DMS53 (cell line): ENCODE measurements at regions not wholly inside any gene's neighbourhood (a gene's known extent, or its start where the extent isn't known, plus 50 kb on each side); places are given as distances from the start of the nearest gene placed in this dataset.
"Not testable (repeated sequence)": the region's sequence is repeated elsewhere in the genome, so short reads cannot be mapped to it uniquely, and the experiment has no call there.

Experiments used
- DNase-seq: peaks from one replicate; lab custom pipeline; 2025; lab: John Stamatoyannopoulos, UW

DNA sequence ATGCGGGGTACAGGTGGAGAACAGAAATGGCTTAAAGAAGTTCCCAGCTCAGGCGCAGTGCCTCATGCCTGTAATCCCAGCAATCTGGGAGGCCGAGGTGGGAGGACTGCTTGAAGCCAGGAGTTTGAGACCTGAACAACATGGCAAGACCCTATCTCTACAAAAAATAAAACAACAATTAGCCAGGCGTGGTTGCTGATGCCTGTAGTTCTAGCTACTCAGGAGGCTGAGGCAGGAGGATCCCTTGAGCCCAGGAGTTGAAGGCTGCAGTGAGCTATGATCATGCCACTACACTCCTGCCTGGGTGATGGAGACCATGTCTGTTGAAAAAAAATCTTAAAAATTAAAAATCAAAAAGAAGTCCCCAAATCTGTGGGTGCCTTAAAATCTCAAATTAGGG lies 228.3 kb upstream of the WSB1 start:
- DNase-seq = no peak

GRCh38 chr17:27066315-27066714 lies 227.6 kb upstream of the WSB1 start:
- no peak for DNase-seq

DNA sequence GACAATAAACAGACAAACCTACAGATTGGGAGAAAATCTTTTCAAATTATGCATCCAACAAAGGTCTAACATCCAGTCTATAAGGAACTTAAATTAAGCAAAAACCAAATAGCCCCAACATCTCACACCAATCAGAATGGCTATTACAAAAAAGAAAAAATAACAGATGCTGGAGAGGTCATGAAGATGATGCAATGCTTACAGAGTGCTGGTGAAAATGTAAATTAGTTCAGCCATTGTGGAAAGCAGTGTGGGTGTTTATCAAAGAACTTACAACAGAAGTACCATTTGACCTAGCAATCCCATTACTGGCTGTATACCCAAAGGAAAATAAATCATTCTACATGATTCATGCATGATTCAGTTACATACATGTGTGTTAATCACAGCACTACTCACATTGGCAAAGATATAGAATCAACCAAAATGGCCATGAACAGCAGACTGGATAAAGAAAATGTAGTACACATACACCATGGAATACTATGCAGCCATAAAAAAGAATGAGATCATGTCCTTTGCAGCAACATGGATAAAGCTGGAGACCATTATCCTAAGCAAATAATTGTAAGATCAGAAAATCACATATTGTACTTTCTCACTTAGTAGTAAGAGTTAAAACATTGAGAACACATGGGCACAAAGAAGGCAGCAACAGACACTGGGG lies 223.9 kb upstream of the WSB1 start:
- DNase-seq = no peak

DNA sequence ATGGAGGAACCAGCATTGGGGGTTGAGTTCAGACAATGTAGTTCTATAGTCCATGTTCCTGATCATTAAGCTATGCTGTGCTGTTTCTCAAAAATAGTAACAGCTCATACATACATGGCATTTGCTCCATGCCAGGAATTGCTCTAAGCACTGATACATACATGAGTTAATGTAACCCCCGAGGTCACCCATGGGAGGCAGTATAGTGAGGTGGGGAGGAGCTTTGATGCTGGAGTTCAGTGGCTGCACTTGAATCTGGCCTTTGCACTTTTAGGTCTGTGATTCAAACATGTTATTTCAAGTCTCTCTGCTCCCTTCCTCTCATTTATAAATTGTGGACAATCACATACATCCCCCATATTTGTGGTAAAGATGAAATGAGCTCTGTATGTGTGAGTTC lies 223.1 kb upstream of the WSB1 start:
- DNase-seq = no peak

DNA sequence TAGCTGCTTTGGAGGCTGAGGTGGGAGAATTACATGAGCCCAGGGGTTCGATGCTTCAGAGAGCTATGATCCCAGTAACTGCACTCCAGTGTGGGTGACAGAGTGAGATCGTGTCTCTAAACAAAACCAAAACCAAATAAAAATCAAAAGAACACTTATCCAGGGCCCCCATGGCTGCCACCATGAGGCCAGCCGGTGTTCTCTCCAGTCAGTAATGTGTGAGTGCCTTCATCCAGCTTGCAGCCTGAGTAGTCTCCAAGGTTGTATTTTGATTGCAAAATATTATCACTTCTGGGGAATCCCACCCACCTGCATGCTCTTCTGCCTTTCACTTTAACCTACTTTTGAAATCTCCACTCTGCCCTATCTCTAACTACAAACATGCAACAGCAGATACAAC lies 221.0 kb upstream of the WSB1 start:
- no peak for DNase-seq

DNA sequence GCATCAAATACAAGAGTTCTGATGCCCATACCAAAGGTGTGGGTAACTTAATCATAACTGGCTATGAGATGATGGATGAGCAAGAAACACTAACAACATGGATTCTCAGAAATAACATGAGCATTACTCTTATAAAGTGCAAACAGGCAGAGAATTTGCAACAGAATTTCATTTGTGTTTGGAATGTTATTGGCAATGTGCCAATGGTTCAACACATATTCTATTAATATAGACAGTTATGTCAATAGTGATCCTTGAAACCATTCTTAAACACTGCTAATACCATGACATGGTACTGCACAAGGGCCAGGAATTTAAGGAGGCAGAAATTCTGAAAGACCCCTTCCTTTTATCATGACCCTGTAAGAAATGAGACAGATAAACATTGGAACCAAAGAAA lies 217.1 kb upstream of the WSB1 start:
- no peak for DNase-seq

DNA sequence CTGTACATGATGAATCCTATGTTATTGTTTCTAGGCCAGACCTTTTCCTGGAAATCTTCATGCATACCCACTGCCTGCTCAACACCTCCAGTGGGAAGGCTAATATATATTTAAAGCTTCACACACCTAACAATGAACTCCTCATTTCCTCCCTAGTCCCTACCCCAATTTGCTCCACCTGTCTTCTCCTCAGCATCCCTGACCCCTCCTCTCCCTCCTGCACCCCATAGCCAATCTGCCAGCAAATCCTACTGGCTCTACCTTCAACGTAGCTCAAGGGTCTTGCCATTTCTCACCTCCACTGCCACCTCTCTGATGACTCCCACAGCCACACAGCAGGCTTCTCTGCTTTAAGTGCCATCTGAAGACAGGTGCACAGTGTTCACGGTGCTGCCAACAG lies 215.6 kb upstream of the WSB1 start:
- DNase-seq = no peak

DNA sequence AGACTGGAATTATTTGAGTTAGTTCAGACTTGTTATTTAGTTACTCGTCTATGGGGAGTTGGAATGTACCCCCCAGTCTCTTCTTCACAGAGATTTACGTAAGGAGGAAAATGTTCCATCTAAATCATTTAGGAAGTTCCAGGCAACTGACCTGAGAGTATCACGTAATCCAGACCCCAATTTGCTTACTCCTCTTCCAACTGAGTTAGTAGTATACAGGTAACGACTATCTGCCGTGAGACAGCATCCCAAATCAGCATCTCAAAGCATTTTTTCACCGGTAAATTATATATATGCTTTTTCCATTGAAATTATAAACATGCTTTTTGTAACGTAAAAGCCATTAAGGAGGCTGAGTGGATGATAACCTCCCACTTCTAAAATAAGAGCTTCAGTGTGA lies 214.3 kb upstream of the WSB1 start:
- no peak for DNase-seq

DNA sequence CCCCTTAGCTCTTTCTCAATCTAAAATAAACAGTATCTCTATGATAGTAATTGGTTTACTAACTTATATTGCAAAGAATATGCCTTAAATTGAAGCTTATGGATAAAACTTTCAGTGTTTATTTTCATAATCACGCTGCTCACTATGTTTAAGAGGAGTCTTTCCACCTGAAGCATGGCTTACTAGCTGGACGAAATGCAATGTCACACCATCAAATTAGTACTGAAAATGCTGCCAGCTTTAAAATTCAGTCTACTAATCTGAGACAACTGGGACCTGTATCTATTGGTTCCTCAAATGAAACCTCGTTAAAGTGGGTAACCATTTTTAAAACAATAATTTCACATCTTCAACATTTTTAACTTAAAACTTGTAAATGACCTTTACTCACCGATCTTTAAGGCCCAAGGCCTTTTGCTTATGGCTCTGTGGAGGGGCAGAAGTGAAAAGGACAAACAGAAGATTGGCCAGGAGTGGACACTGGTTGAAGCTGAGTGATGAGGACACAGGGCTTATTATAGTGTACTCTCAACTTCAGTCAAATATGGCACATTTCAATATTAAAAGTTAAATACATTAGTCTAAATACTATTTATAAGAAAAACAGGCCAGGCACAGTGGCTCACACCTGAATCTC lies 212.8 kb upstream of the WSB1 start:
- DNase-seq = no peak

DNA sequence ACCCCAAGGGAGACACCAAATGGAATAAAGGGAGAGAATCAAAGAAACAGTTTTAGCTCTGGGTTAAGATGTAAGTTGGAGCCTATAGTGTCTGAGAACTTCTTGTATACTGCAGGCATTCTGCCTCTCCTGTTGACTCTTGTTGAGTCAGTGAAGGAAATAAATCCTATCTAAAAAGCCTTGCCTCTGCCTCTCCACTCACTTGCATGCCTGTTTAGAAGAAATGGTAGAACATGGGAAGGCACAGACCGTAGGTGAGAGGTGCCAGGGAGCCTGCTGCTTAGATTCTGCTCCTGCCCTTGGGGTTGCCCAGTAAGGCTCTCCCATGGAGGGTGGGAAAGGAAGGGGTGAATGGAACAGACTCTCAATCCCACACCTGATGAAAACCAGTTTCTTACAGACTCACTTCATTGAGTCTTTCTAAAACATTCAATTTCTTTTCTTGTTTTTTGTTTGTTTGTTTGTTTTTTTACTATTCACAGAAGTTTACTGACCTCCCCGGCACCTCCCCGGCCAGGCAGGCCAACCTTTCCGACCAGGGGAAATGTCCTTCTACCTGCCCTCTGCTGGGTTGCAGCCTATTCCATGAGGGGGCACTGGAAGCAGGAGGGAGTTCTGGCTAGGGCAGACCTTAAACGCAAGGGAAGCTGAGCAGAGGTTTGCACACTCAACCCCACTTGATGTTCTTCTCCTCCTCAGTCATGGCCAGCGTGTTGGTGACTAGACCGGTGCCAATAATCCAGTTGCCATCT lies 211.7 kb upstream of the WSB1 start:
- no peak for DNase-seq

- DNase-seq = no peak
Observed at GRCh38 chr17:27082775-27083154, 211.1 kb upstream of the WSB1 start.

DNA sequence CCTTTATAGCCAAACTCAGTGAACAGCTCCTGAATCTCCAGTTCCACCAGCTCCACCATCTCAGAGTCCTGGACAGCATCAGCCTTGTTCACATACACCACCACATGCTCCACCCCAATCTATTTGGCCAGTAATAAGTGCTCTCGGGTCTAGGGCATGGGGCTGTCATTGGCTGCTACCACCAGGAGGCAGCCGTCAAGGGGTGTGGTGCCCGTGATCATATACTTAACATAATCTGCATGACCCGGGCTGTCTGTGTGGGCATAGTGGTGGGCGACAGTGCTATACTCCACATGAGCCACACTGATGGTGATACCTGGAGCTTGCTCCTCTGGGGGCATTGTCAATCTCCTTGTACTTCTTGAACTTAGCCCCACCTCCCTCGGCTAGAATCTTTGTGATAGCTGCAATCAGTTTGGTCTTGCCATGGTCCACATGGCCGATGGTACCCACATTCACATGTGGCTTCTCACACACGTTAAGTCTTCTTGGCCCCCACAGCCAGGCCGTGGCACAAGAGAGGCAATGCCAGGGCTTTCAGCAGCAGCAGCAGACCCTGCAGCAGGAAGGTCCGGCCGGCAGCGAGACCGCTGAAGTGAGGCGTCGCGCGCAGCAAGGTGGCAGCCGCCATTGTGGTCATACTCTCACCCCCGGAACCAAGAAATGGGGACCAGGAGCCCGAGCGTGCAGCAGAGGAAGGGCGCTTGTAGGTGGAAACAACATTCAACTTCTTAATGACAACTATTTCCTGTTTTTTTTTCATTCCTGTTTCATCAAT lies 210.3 kb upstream of the WSB1 start:
- no peak for DNase-seq

DNA sequence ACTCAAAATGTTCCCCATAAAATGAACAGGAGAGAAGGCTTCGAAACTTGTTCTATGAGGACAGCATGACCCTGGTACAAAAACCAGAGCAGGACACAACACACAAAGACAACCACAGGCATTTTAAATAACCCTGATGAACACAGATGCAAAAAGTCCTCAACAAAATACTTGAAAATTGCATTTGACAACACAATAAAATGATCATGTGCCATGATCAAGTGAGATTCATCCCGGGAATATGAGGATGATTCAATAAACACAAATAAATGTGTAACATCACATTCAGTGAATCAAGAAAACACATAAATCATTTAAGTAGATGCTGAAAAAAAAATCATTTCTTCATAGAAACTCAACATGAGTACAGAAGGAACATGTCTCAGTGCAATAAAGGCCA lies 208.4 kb upstream of the WSB1 start:
- no peak for DNase-seq

DNA sequence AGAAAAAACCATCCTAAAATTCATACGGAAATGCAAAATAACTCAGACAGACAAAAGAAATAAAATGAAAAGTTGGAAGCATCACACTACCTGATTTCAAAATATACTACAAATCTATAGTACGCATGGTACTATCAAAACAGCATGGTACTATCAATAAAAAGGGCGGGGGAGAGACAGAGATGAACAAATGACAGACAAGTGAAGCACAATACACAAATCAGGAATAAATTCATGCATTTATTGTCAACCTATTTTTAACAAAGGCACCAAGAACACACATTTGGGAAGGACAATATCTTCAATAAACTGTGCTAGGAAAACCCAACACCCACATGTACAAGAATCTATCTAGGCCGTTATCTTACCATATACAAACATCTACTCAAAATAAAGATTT lies 207.4 kb upstream of the WSB1 start:
- DNase-seq = no peak

DNA sequence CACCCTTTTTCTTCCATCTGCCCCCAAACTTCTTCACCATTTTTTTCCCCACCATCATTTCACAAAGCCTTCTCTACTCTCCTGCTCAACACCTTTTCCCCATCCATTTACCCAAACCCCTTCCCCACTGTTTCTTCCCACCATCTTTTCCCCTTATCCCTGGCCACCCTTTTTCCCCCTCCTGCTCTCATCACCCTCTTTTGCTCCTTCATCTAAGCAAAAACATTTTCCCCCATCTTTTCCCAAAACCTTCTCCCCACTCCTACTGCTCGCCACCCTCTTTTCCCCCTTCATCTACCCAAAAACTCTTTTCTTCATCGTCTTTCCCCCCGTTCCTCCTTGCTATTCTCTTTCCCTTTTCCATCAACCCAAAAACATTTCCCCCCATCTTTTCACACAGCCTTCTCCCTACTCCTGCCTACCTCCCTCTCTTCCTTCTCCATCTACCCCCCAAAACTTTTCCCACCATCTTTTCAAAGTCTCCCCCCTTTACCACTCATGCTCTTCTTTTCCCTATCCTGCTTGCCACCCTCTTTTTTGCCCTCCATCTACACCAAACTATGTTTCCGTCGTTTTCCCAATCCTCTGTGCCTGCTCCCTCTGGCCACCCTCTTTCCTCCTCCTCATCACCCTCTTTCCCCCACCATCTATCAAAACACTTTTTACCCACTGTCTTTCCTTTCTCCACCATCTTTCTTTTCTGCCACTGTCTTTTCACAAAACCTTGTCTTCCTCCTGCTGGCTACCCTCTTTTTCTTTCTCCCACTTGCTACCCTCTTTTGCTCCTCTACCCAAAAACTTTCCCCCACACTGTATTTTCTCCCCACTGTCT lies 205.8 kb upstream of the WSB1 start:
- DNase-seq = no peak

- no peak for DNase-seq
Observed at GRCh38 chr17:27088767-27089078, 205.2 kb upstream of the WSB1 start.

DNA sequence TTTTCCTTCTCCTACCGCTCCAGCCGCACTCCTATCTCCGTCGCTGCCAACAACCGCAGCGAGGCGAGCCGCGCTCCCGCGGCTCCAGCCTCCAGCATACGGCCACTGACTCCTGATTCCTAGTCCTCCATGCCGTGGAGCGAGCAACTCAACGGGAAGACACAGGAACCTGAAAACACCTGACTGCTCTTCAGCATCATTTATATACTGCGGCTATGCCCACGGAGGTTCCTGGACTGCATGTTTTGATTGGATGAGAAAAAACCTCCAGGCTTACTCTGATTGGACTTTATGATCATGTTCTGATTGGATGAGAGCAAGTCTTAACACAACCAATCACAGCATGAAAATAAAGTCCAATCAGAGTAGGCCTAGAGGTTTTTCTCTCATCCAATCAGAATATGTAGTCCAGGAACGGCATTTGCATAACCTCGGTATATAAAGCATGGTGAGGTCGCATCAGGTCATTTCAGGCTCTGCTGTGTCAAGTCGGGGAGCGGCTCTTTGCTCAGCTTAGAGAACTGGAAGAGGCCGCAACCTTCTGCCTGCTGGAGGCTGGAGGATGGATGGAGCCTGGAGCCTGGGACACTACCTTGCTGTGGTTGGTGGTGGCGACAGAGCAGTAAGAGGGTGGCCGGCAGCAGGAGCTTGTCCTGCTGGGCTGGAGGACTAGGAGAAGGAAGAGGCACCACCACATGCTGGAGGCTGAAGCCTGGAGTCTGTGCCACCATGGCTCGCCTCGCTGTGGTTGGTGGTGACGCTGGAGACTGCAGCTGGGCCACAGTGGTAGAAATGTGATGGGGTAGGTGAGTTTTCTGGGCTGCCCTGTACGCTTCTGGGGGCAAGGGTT lies 204.6 kb upstream of the WSB1 start:
- not testable (repeated sequence) for DNase-seq

GRCh38 chr17:27089929-27090247 lies 204.0 kb upstream of the WSB1 start:
- no peak for DNase-seq

GRCh38 chr17:27090450-27091042 lies 203.4 kb upstream of the WSB1 start:
- not testable (repeated sequence) for DNase-seq

- no peak for DNase-seq
Observed at GRCh38 chr17:27091043-27091497, 202.8 kb upstream of the WSB1 start.

- not testable (repeated sequence) for DNase-seq
Observed at GRCh38 chr17:27094179-27094578, 199.7 kb upstream of the WSB1 start.
